DMS53 treated with DMSO at 0.1 percent for 48 hours (cell line): ENCODE measurements at regions not wholly inside any gene's neighbourhood (a gene's known extent, or its start where the extent isn't known, plus 50 kb on each side); places are given as distances from the start of the nearest gene placed in this dataset.

Source experiments
- DNase-seq: peaks from one replicate; lab custom pipeline; 2025; ENCODE audit not compliant: unreplicated experiment; lab: John Stamatoyannopoulos, UW

DNA sequence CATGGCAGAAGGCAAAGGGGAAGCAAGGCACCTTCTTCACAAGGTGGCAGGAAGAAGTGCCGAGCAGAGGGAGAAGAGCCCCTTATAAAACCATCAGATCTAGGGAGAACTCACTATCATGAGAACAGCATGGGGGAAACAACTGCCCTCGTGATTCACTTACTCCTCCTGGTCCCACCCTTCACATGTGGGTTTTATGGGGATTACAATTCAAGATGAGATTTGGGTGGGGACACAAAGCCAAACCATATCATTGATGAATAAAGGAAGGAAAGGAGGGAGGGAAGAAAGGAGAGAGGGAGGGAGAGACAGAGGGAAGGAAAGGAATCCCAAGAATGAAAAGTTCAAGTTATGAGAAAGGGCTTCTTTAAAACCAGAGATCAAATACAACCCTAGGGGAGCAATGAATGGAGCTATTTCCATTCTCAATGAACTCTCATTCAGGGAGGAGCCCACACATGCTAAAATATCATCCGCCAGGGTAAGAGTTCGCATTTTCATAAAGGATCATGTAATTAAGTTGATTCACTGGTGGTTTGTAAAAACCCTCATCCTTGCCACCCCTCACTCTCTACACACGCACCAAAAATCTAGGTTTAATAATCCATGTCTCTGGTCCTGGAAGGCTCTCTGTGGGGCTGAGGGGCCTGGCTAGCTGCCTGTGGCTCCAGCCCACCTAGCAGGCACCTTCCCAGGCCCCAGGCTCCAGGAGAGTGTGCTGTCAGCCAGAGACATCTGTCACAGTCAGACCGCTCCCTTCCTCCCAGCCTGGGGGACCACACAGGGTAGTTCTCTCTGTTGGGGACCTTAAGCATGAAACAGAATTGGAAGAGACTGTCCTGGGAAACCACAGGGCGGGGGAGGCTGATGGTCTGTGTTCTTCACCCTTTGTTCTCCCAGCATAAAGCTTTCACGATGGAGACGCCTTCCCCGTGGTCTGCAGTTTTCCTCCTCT is 94.0 kb downstream of the CCDC185 start:
- DNase-seq, result no peak

GRCh38 chr1:223487887-223488259 is 94.7 kb downstream of the CCDC185 start:
- DNase-seq, result no peak

DNA sequence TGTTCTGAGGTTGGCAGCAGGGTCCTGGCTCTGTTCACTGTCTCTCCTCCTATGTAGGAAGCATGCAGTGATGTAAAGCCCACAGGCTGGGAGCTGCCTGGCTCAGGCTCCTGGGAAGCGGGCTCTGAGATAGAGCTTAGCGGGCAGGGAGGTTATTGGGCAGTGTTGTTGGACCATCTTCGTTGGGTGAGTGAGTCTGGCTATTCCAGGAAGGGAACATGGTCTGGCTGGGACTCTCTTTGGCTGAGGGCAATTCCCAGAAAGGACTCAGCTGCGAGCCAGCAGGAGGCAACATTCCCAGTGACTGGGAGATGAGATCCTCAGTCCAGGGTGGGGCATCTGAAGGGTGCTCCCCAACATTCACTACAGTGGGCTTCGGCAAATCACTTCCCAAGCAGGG is 96.2 kb downstream of the CCDC185 start:
- no peak for DNase-seq

DNA sequence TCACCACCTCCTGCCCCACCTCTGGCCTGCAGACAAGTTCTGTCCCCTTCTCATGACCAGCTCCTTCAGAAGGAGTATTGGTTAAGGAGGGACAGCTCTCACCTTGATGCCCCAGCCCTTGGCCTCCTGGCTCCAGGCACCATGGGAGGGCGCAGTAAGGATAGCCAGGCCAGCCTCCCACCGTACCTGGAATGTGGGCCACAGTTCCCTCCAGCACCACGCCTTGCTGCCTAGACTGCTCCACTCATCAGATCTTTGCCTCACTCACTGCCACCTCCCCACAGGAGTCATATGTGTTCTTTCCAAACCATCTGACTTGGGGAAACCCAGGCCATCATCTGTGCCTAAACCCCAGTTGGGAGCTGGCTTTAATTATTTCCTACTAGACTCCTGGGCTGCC is 97.0 kb downstream of the CCDC185 start:
- DNase-seq, result no peak
